Stimulated activated CD8-positive, alpha-beta memory T cell treated with anti-CD3 and anti-CD28 coated beads, Interleukin-15, amount 100 ng/mL, for 1 hour (primary cell): ENCODE measurements at regions not wholly inside any gene's neighbourhood (a gene's known extent, or its start where the extent isn't known, plus 50 kb on each side); places are given as distances from the start of the nearest gene placed in this dataset.

Source experiments
- DNase-seq: peaks from one replicate; pipeline ENCODE4 v3.0.0-alpha.2; 2020; ENCODE audit warnings: low read depth

- DNase-seq: no peak
Measured at GRCh38 chr20:21575981-21576740, 62.3 kb upstream of the NKX2-2 start.

GRCh38 chr20:21575167-21575566, 61.3 kb upstream of the NKX2-2 start:
- DNase-seq: no peak

GRCh38 chr20:21574443-21574842, 60.6 kb upstream of the NKX2-2 start:
- DNase-seq: no peak

DNA sequence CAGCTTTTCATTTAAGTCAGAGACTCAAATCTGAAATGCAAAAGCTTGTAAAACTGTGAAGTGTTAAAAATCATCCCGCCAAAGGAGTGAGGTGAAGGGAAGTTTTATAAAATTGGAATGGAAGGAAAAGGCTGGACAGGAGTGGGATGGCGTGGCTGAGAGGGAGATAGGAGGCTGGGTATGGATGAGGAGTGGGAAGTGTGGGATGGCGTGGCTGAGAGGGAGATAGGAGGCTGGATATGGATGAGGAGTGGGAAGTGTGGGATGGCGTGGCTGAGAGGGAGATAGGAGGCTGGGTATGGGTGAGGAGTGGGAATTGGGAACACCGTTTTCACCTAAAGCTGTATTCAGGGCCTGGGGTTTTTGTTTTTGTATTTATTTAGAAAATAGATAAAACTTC, 59.4 kb upstream of the NKX2-2 start:
- no peak for DNase-seq

GRCh38 chr20:21571841-21572690, 58.2 kb upstream of the NKX2-2 start:
- no peak for DNase-seq

DNA sequence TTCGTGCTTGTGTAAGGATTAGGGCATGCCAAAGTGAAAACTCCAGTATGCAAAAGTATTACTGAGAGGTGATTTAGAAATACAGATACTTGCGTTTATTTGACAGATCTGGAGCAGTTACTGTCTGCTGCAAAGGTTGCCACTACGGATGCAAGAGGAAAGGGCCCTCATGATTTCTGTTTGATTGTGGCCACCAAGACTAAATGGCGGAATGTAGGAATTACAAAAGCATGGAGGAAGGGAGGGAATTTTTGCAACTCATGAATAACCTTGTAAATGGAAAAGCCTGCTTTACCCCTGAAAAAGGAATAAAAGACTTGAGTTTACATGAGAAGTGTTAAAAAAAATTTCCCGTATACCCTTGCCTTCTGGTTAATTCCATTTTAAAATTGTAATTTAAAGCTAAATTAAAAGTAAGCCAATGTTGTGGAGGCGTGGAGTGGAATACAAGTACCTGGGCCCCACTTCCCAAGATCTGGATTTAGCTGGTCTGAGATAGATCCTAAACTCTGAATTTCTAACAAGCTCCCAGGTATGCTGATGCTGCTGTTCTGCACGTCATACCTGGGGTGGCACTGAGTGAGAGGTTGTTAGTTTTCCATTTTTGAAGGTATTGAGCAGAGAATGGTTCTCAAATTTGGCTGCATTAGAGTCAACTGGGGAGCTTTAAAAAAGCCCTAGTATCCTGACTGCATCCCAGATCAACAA, 56.6 kb upstream of the NKX2-2 start:
- no peak for DNase-seq

- no peak for DNase-seq
Measured at GRCh38 chr20:21569586-21569985, 55.7 kb upstream of the NKX2-2 start.

- no peak for DNase-seq
Measured at GRCh38 chr20:21564127-21564773, 50.4 kb upstream of the NKX2-2 start.
